22Rv1 (cell line): ENCODE measurements at regions not wholly inside any gene's neighbourhood (a gene's known extent, or its start where the extent isn't known, plus 50 kb on each side); places are given as distances from the start of the nearest gene placed in this dataset.

ENCODE experiments used
- ZFX ChIP-seq: fragments of 450-650 bp; IDR thresholded peaks from 2 replicates; pipeline ENCODE4 v1.6.1; 2017; ENCODE audit warnings: antibody characterized with exemption, borderline replicate concordance
- TF ChIP-seq, protein P1 (sequence below): fragments of 450-650 bp; IDR thresholded peaks from 2 replicates; pipeline ENCODE4 v1.5.1; 2017; ENCODE audit warnings: mild to moderate bottlenecking

DNA sequence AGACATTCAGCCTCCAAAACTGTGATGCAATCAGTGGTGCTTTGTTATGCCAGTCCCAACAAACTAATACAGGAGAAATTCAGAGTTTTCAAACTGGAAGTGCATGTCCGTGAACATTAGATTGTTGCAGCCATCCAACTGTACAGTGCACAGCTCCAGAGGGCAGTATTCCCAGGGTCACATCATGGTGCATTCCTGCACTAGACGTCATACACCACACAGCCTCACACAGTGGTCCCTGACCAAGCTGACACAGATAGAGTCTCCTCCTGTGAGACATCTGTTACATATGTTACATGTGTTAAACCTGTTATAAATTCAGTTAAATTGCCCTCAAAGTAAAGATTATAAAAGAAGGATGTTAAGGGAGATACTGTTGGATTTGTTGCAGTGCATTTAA is 209.0 kb downstream of the LRRN1 start:
- TF ChIP-seq, protein P1, sequence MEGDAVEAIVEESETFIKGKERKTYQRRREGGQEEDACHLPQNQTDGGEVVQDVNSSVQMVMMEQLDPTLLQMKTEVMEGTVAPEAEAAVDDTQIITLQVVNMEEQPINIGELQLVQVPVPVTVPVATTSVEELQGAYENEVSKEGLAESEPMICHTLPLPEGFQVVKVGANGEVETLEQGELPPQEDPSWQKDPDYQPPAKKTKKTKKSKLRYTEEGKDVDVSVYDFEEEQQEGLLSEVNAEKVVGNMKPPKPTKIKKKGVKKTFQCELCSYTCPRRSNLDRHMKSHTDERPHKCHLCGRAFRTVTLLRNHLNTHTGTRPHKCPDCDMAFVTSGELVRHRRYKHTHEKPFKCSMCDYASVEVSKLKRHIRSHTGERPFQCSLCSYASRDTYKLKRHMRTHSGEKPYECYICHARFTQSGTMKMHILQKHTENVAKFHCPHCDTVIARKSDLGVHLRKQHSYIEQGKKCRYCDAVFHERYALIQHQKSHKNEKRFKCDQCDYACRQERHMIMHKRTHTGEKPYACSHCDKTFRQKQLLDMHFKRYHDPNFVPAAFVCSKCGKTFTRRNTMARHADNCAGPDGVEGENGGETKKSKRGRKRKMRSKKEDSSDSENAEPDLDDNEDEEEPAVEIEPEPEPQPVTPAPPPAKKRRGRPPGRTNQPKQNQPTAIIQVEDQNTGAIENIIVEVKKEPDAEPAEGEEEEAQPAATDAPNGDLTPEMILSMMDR: no peak
- TF ChIP-seq ZFX: no peak
